ENCODE measurements at regions not wholly inside any gene's neighbourhood (a gene's known extent, or its start where the extent isn't known, plus 50 kb on each side); places are given as distances from the start of the nearest gene placed in this dataset.

DNA sequence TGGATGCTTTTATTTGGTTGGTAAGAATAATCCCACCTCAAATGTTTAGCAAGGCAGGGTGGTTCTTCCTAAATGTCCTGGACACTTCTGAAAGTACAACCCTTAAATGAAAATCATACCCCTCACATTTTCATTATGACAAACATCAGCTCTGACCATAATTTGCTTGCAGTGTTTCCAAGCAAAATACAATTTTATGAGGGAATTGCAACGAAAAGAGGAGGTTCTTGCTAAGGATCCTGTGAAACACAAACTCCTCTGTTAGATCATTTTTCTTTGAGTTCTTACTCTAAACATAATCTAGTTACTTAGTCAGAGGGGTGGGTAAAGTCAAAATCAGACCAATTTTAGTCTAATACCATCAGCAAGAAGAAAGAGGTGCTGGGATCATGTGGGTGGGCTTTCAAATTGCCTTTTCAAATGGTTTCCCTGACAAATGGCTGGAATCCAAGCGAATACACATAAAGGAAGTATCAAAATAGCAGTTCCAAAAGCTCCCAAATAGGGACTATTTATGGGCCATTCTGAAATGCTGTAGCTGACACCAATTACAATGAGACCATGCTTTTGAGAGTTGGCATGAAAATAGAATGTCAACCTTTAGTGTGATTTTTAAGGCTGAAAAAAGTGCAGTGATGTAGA, 164.9 kb upstream of the INHBA start:
- peaks cover 0 to 3% (median 0%) of the 10 kb centered on the region in 4 donors for H3K9me3 ChIP-seq
- no peak overlapping the region for H3K4me3 ChIP-seq
- H3K36me3 ChIP-seq: no peaks in the 10 kb centered on the region
- H3K27ac ChIP-seq: no peak overlapping the region
- no peak for TF ChIP-seq POLR2A (IDR thresholded peaks at IDR 0.05)
- TF ChIP-seq, protein P1, sequence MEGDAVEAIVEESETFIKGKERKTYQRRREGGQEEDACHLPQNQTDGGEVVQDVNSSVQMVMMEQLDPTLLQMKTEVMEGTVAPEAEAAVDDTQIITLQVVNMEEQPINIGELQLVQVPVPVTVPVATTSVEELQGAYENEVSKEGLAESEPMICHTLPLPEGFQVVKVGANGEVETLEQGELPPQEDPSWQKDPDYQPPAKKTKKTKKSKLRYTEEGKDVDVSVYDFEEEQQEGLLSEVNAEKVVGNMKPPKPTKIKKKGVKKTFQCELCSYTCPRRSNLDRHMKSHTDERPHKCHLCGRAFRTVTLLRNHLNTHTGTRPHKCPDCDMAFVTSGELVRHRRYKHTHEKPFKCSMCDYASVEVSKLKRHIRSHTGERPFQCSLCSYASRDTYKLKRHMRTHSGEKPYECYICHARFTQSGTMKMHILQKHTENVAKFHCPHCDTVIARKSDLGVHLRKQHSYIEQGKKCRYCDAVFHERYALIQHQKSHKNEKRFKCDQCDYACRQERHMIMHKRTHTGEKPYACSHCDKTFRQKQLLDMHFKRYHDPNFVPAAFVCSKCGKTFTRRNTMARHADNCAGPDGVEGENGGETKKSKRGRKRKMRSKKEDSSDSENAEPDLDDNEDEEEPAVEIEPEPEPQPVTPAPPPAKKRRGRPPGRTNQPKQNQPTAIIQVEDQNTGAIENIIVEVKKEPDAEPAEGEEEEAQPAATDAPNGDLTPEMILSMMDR (IDR thresholded peaks at IDR 0.05): no peak
- no peaks in the 10 kb centered on the region for H3K27me3 ChIP-seq
- no peaks in the 10 kb centered on the region for H3K4me1 ChIP-seq
- DNase-seq: no peak

GRCh38 chr7:41862261-41862660, 159.4 kb upstream of the INHBA start:
- DNase-seq: no peak
- no peak for TF ChIP-seq POLR2A (IDR thresholded peaks at IDR 0.05)
- TF ChIP-seq, protein P1 (IDR thresholded peaks at IDR 0.05): no peak
- Histone ChIP-seq H3K36me3 (no peaks in the 10 kb centered on the region), H3K27ac (no peak overlapping the region), H3K9me3 (peaks cover 0 to 3% (median 0%) of the 10 kb centered on the region in 4 donors), H3K4me1 (no peaks in the 10 kb centered on the region), H3K27me3 (no peaks in the 10 kb centered on the region), H3K4me3 (no peak overlapping the region)

DNA sequence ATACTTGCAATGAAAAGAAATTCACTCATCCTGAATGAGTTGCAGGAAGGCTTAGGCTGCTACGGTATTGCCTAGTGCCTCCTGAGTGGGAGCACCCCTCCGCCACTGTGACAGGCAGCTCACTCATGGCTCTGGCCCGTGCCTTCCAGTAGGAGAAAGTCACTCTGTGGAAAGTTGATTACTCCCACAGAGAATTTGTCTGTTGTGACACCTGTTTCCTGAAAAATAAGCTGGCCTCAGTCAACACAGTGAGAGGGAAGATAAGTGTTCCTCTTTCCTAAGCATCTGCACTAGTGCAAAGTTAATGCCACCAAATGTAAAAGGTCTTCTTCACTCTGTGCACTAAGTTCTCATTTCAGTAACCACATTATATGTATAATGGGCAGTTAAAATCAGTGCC, 158.8 kb upstream of the INHBA start:
- H3K27ac ChIP-seq: no peak overlapping the region
- no peak for TF ChIP-seq POLR2A (IDR thresholded peaks at IDR 0.05)
- TF ChIP-seq, protein P1 (IDR thresholded peaks at IDR 0.05): no peak
- peaks cover 0 to 3% (median 0%) of the 10 kb centered on the region in 4 donors for H3K9me3 ChIP-seq

DNA sequence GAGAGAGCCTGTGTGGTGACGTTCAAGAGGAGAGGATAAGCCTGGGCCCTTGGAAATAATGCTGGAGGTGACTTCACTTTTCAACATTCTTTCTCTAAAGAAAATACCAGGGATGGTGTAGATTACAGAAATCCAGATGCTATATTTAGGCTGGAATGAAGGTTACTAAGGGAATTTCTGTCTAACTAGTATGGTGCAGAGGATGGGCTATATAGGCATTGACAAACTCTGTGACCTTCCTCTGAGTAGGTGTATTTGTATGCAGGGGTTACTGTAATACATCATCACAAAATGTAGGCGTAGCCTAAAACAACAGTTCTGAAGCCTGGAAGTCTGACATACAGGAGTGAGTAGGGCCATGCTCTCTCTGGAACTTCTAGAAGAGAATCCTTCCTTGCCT, 155.3 kb upstream of the INHBA start:
- Histone ChIP-seq H3K4me3 (no peak overlapping the region), H3K4me1 (no peaks in the 10 kb centered on the region), H3K36me3 (no peaks in the 10 kb centered on the region), H3K27me3 (no peaks in the 10 kb centered on the region), H3K9me3 (no peaks in the 10 kb centered on the region), H3K27ac (no peak overlapping the region)
- DNase-seq: no peak
- TF ChIP-seq, protein P1 (IDR thresholded peaks at IDR 0.05): no peak
- TF ChIP-seq POLR2A (IDR thresholded peaks at IDR 0.05): no peak

More for the DNA sequence above, 158.8 kb upstream of the INHBA start:
- no peaks in the 10 kb centered on the region for H3K4me1 ChIP-seq
- no peak overlapping the region for H3K4me3 ChIP-seq
- no peaks in the 10 kb centered on the region for H3K36me3 ChIP-seq
- H3K27me3 ChIP-seq: no peaks in the 10 kb centered on the region
- DNase-seq: no peak

- H3K27ac ChIP-seq: no peak overlapping the region
- no peaks in the 10 kb centered on the region for H3K27me3 ChIP-seq
- no peak overlapping the region for H3K4me3 ChIP-seq
- H3K9me3 ChIP-seq: no peaks in the 10 kb centered on the region
- H3K4me1 ChIP-seq: no peaks in the 10 kb centered on the region
- no peaks in the 10 kb centered on the region for H3K36me3 ChIP-seq
- DNase-seq: no peak
- no peak for TF ChIP-seq POLR2A (IDR thresholded peaks at IDR 0.05)
- TF ChIP-seq, protein P1 (IDR thresholded peaks at IDR 0.05): no peak
Measured at GRCh38 chr7:41855798-41856197, 152.9 kb upstream of the INHBA start.

- DNase-seq: no peak
- H3K4me3 ChIP-seq: no peak overlapping the region
- no peaks in the 10 kb centered on the region for H3K9me3 ChIP-seq
- no peaks in the 10 kb centered on the region for H3K36me3 ChIP-seq
- TF ChIP-seq, protein P1 (IDR thresholded peaks at IDR 0.05): no peak
- no peak for TF ChIP-seq POLR2A (IDR thresholded peaks at IDR 0.05)
- H3K4me1 ChIP-seq: no peaks in the 10 kb centered on the region
- no peaks in the 10 kb centered on the region for H3K27me3 ChIP-seq
- no peak overlapping the region for H3K27ac ChIP-seq
Measured at GRCh38 chr7:41847606-41848005, 144.7 kb upstream of the INHBA start.

Measured in Peyer's patch (tissue), 4 donors.